H7 (cell line): ENCODE measurements at regions not wholly inside any gene's neighbourhood (a gene's known extent, or its start where the extent isn't known, plus 50 kb on each side); places are given as distances from the start of the nearest gene placed in this dataset.
A peak's percentile ranks its signal among the peaks of the same experiment; 100 is the strongest.

Experiments
- DNase-seq: peaks from one replicate; pipeline ENCODE4 v3.0.0; 2012
- H3K27me3 ChIP-seq: 2 replicates; pipeline ENCODE4 v1.6.0; 2011; ENCODE audit warnings: mild to moderate bottlenecking, low read length; ENCODE audit not compliant: control insufficient read depth, insufficient read depth
- H3K36me3 ChIP-seq: replicated peaks from 2 replicates; pipeline ENCODE4 v1.5.1; 2011; ENCODE audit warnings: low read length; ENCODE audit not compliant: control insufficient read depth, insufficient read depth
- H3K4me3 ChIP-seq: 2 replicates; pipeline ENCODE4 v1.5.1; 2011; ENCODE audit warnings: low read depth, mild to moderate bottlenecking, control low read depth, low read length, moderate library complexity; ENCODE audit not compliant: insufficient read depth

GRCh38 chr13:48849515-48849914, 126.2 kb upstream of the FNDC3A start:
- no peaks in the 10 kb centered on the region for H3K36me3 ChIP-seq
- DNase-seq: no peak
- H3K4me3 ChIP-seq: no peak overlapping the region
- no peaks in the 10 kb centered on the region; the same call in 1 of the 2 replicates for H3K27me3 ChIP-seq

GRCh38 chr13:48851707-48852106, 124.0 kb upstream of the FNDC3A start:
- no peak for DNase-seq
- Histone ChIP-seq H3K4me3 (no peak overlapping the region), H3K27me3 (no peaks in the 10 kb centered on the region; the same call in 1 of the 2 replicates), H3K36me3 (no peaks in the 10 kb centered on the region)

GRCh38 chr13:48852911-48853727, 122.6 kb upstream of the FNDC3A start:
- no peak for DNase-seq
- H3K27me3 ChIP-seq: no peaks in the 10 kb centered on the region; the same call in 1 of the 2 replicates
- H3K36me3 ChIP-seq: no peaks in the 10 kb centered on the region
- no peak overlapping the region for H3K4me3 ChIP-seq

GRCh38 chr13:48853728-48854102, 122.0 kb upstream of the FNDC3A start:
- Histone ChIP-seq H3K36me3 (no peaks in the 10 kb centered on the region), H3K27me3 (no peaks in the 10 kb centered on the region; the same call in 1 of the 2 replicates), H3K4me3 (no peak overlapping the region)
- DNase-seq: no peak

- Histone ChIP-seq H3K36me3 (no peaks in the 10 kb centered on the region), H3K27me3 (no peaks in the 10 kb centered on the region; the same call in 1 of the 2 replicates), H3K4me3 (no peak overlapping the region)
- DNase-seq: no peak
These were observed 118.1 kb upstream of the FNDC3A start for GRCh38 chr13:48857576-48857975.

- Histone ChIP-seq H3K4me3 (no peak overlapping the region), H3K27me3 (no peaks in the 10 kb centered on the region; the same call in 1 of the 2 replicates), H3K36me3 (no peaks in the 10 kb centered on the region)
- DNase-seq: no peak
These were observed 117.4 kb upstream of the FNDC3A start for GRCh38 chr13:48858122-48858902.

- DNase-seq: no peak
- Histone ChIP-seq H3K36me3 (no peaks in the 10 kb centered on the region), H3K27me3 (no peaks in the 10 kb centered on the region), H3K4me3 (no peak overlapping the region)
These were observed 116.2 kb upstream of the FNDC3A start for GRCh38 chr13:48859272-48860105.

- Histone ChIP-seq H3K36me3 (no peaks in the 10 kb centered on the region), H3K4me3 (no peak overlapping the region), H3K27me3 (no peaks in the 10 kb centered on the region)
- no peak for DNase-seq
These were observed 115.3 kb upstream of the FNDC3A start for GRCh38 chr13:48860364-48860763.

GRCh38 chr13:48862572-48862971, 113.1 kb upstream of the FNDC3A start:
- Histone ChIP-seq H3K36me3 (no peaks in the 10 kb centered on the region), H3K4me3 (no peak overlapping the region)

GRCh38 chr13:48864100-48864499, 111.6 kb upstream of the FNDC3A start:
- H3K36me3 ChIP-seq: no peaks in the 10 kb centered on the region
- H3K4me3 ChIP-seq: no peak overlapping the region
- no peaks in the 10 kb centered on the region for H3K27me3 ChIP-seq
- no peak for DNase-seq

More at GRCh38 chr13:48862572-48862971, 113.1 kb upstream of the FNDC3A start:
- no peaks in the 10 kb centered on the region for H3K27me3 ChIP-seq
- no peak for DNase-seq

GRCh38 chr13:48866249-48866648, 109.5 kb upstream of the FNDC3A start:
- H3K27me3 ChIP-seq: no peaks in the 10 kb centered on the region
- no peak overlapping the region for H3K4me3 ChIP-seq
- no peaks in the 10 kb centered on the region for H3K36me3 ChIP-seq
- no peak for DNase-seq

- Histone ChIP-seq H3K36me3 (no peaks in the 10 kb centered on the region), H3K27me3 (peaks cover 9% of the 10 kb centered on the region), H3K4me3 (no peak overlapping the region)
- DNase-seq: no peak
These were observed 102.6 kb upstream of the FNDC3A start for GRCh38 chr13:48873081-48873480.

- DNase-seq: peak; percentile 17
- no peak overlapping the region for H3K4me3 ChIP-seq
These were observed 102.1 kb upstream of the FNDC3A start for GRCh38 chr13:48873587-48873986.

GRCh38 chr13:48874165-48874564, 101.5 kb upstream of the FNDC3A start:
- Histone ChIP-seq H3K36me3 (no peaks in the 10 kb centered on the region), H3K4me3 (no peak overlapping the region), H3K27me3 (peaks cover 9% of the 10 kb centered on the region)
- no peak for DNase-seq

More at GRCh38 chr13:48873587-48873986, 102.1 kb upstream of the FNDC3A start:
- Histone ChIP-seq H3K27me3 (peaks cover 9% of the 10 kb centered on the region), H3K36me3 (no peaks in the 10 kb centered on the region)
